Mesothelial cell of epicardium (in vitro differentiated cells): ENCODE measurements at regions not wholly inside any gene's neighbourhood (a gene's known extent, or its start where the extent isn't known, plus 50 kb on each side); places are given as distances from the start of the nearest gene placed in this dataset.

Experiments used
- DNase-seq, 2 experiments: peaks; one replicate each; pipeline ENCODE4 v3.0.0; 2021; ENCODE audit warnings: low spot score in 2 of 2; ENCODE audit not compliant: unreplicated experiment in 2 of 2
- H3K27ac Mint-ChIP-seq: 2 replicates; pipeline ENCODE4 v1.8.0; 2021; ENCODE audit warnings: mixed read lengths
- H3K27me3 Mint-ChIP-seq: 2 replicates; pipeline ENCODE4 v1.8.0; 2021; ENCODE audit warnings: low read depth, mixed read lengths
- H3K36me3 Mint-ChIP-seq: 2 replicates; pipeline ENCODE4 v1.8.0; 2021; ENCODE audit warnings: mixed read lengths
- H3K4me1 Mint-ChIP-seq: 2 replicates; pipeline ENCODE4 v1.8.0; 2021; ENCODE audit warnings: mixed read lengths
- H3K4me3 Mint-ChIP-seq: 2 replicates; pipeline ENCODE4 v1.8.0; 2021; ENCODE audit warnings: mild to moderate bottlenecking, moderate library complexity, mixed read lengths
- H3K9me3 Mint-ChIP-seq: 2 replicates; pipeline ENCODE4 v1.8.0; 2021; ENCODE audit warnings: mixed read lengths
- TF ChIP-seq, protein P1 (sequence below): fragments of 200-600 bp; sonication (generic); IDR thresholded peaks from one replicate; pipeline ENCODE4 v1.5.0; 2021; ENCODE audit warnings: antibody characterized with exemption; ENCODE audit not compliant: unreplicated experiment

DNA sequence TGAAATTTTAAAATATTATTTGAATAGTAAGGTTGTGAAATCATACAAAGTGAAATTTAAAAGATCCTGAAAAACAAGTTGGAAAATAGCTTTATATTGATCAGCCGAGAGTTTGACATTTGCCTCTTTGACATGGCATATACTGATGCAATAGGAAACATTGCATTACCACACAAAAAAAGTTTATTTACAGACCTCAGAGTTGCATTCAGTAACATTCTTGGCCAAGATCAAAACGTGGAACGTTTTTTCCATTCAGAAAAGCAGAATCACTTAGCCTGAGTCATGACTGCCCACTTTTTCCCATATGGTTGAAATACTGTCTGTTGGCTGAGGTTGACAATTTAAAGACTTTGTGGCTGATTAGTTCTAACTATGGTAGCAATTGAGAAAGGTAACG, 55.1 kb upstream of the BACH2 start:
- no peak overlapping the region for H3K4me3 Mint-ChIP-seq
- TF ChIP-seq, protein P1, sequence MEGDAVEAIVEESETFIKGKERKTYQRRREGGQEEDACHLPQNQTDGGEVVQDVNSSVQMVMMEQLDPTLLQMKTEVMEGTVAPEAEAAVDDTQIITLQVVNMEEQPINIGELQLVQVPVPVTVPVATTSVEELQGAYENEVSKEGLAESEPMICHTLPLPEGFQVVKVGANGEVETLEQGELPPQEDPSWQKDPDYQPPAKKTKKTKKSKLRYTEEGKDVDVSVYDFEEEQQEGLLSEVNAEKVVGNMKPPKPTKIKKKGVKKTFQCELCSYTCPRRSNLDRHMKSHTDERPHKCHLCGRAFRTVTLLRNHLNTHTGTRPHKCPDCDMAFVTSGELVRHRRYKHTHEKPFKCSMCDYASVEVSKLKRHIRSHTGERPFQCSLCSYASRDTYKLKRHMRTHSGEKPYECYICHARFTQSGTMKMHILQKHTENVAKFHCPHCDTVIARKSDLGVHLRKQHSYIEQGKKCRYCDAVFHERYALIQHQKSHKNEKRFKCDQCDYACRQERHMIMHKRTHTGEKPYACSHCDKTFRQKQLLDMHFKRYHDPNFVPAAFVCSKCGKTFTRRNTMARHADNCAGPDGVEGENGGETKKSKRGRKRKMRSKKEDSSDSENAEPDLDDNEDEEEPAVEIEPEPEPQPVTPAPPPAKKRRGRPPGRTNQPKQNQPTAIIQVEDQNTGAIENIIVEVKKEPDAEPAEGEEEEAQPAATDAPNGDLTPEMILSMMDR, result no peak
- peaks cover 8% of the 10 kb centered on the region for H3K27me3 Mint-ChIP-seq
- H3K9me3 Mint-ChIP-seq, result no peaks in the 10 kb centered on the region
- DNase-seq, result no peak
- no peak overlapping the region for H3K27ac Mint-ChIP-seq
- peaks cover 13% of the 10 kb centered on the region for H3K4me1 Mint-ChIP-seq
- H3K36me3 Mint-ChIP-seq, result no peaks in the 10 kb centered on the region

DNA sequence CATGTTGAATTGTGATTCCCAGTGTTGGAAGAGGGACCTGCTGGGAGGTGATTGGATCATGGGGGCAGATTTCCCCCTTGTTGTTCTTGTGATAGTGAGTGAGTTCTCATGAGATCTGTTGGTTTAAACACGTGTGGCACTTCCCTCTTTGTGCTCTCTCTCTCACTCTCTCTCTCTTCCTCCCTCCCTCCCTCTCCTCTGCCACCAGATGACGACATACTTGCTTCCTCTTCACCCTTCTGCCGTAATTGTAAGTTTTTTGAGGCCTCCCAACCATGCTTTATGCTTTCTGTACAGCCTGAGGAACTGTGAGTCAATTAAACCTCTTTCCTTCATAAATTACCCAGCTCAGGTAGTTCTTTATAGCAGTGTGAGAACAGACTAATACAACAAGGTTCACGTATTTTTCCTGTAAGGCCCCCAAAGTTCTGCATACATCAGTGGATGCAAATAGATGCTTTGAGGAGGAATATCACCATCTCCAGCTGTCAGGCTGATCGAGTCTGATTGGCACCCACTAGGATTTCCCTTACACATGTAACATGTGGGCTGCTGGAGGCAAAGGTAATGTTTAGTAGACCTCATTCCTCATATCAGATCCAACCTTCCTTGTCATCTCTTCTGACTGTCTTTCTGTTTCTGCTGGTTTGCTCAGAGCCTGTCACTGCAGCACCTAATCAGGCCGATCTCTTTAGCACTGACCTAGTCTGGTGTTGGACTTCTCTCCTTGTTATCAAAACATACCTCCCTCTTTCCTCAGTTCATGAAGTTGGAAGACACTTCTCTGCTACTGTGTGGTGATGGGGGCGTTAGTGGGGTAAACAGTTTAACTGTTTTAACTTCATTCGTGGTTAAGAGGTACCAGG, 54.3 kb upstream of the BACH2 start:
- Mint-ChIP-seq H3K36me3 (no peaks in the 10 kb centered on the region), H3K4me3 (no peak overlapping the region), H3K4me1 (peaks cover 8% of the 10 kb centered on the region), H3K27ac (no peak overlapping the region), H3K9me3 (no peaks in the 10 kb centered on the region), H3K27me3 (peaks cover 8% of the 10 kb centered on the region)
- no peak for DNase-seq
- TF ChIP-seq, protein P1, result no peak

DNA sequence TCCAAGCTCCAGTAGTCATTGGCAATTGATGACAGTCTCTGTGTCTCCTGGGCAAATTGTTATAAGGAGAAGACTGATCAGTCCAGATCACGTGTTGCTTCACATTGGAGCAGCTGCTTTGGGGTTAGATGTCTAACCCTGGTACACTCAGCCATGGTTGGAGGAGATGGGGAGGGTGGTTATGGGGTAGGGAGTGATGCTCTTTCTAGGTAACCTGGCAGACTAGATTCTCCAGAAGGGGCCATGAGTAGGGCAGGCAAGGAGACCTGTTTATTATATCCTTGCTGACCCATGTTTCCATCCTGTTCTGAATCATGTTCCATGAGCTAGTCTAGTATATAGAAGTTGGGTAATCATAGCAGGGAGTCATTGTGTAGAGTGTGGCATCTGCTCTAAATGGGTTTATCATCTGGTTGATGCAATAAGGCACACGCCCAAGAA, 50.8 kb upstream of the BACH2 start:
- no peak for DNase-seq
- Mint-ChIP-seq H3K4me1 (peaks cover under 1% of the 10 kb centered on the region), H3K9me3 (no peaks in the 10 kb centered on the region), H3K27ac (no peak overlapping the region), H3K36me3 (no peaks in the 10 kb centered on the region), H3K4me3 (no peak overlapping the region), H3K27me3 (peaks cover 8% of the 10 kb centered on the region)
- TF ChIP-seq, protein P1, result no peak

DNA sequence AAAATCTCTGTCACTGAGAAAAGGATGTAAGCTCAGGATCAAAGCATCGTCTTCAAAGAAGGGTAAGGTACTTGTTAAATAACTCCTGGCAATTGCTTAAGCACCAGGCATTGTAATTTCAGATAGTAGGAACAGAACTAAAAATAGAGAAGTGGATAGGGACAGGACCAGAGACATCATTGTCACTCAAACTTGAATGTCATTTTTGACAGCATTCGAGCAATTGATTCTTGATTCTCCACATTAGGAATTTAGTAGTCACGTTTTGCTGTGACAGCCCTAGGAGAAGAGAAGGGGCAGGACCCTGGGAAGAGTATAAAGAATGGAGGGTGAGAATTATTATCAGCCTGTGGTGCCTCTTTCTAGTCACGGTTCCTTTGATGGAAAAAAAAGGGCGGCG, 50.1 kb upstream of the BACH2 start:
- Mint-ChIP-seq H3K4me3 (no peak overlapping the region), H3K4me1 (no peaks in the 10 kb centered on the region), H3K27me3 (peaks cover 8% of the 10 kb centered on the region), H3K36me3 (no peaks in the 10 kb centered on the region), H3K27ac (no peak overlapping the region), H3K9me3 (no peaks in the 10 kb centered on the region)
- TF ChIP-seq, protein P1, result no peak
- no peak for DNase-seq
